HL-60 (cell line): ENCODE measurements at regions not wholly inside any gene's neighbourhood (a gene's known extent, or its start where the extent isn't known, plus 50 kb on each side); places are given as distances from the start of the nearest gene placed in this dataset.

Experiments used
- CTCF ChIP-seq: IDR thresholded peaks from one replicate; pipeline ENCODE4 v1.5.1; 2011; ENCODE audit warnings: low read length, control low read depth, inconsistent platforms; ENCODE audit not compliant: insufficient read depth
- GABPA ChIP-seq: IDR thresholded peaks from 2 replicates; pipeline ENCODE4 v1.6.1; 2012; ENCODE audit warnings: low read depth
- POLR2AphosphoS5 ChIP-seq: IDR thresholded peaks from 2 replicates; pipeline ENCODE4 v1.6.1; 2012; ENCODE audit warnings: low read depth
- REST ChIP-seq: IDR thresholded peaks from 2 replicates; pipeline ENCODE4 v1.6.1; 2012; ENCODE audit warnings: low read depth; ENCODE audit not compliant: insufficient replicate concordance
- SPI1 ChIP-seq: IDR thresholded peaks from 2 replicates; pipeline ENCODE4 v1.6.1; 2012; ENCODE audit warnings: low read depth, mild to moderate bottlenecking, borderline replicate concordance

GRCh38 chr7:152912511-152912910, 153.0 kb downstream of the ACTR3B start:
- TF ChIP-seq CTCF (no peak), POLR2AphosphoS5 (no peak), REST (no peak), SPI1 (no peak), GABPA (no peak)
